A673 (cell line): ENCODE measurements at regions not wholly inside any gene's neighbourhood (a gene's known extent, or its start where the extent isn't known, plus 50 kb on each side); places are given as distances from the start of the nearest gene placed in this dataset.

Source experiments
- BruUV-seq: library from RNA; stranded (reverse); fragments of 400-500 nt; replicated peaks from 2 replicates; lab custom pipeline; 2021; lab: Mats Ljungman, UMichigan
- CTCF ChIA-PET: fragments of 300-600 bp; sonication (Branson Sonifier 250); formaldehyde crosslinking; loops from one replicate; lab custom pipeline; 2022; ENCODE audit warnings: antibody characterized with exemption; lab: Charles Lee
- POLR2A ChIA-PET: fragments of 300-600 bp; sonication (Branson Sonifier 250); formaldehyde crosslinking; loops from one replicate; lab custom pipeline; 2022; ENCODE audit warnings: antibody characterized with exemption; ENCODE audit not compliant: low non-redundant PET; lab: Charles Lee
- DNase-seq: peaks from one replicate; pipeline ENCODE4 v3.0.0-alpha.2; 2015; ENCODE audit warnings: low spot score
- H3K27ac ChIP-seq: fragments of 200-600 bp; sonication (generic); 2 replicates; pipeline ENCODE4 v1.5.1; 2016; ENCODE audit warnings: mixed run types, low read depth, mild to moderate bottlenecking, mixed read lengths, antibody characterized with exemption, low read length; ENCODE audit not compliant: poor library complexity, severe bottlenecking
- H3K27me3 ChIP-seq: fragments of 200-600 bp; sonication (generic); replicated peaks from 2 replicates; pipeline ENCODE4 v1.6.1; 2017; ENCODE audit warnings: mixed run types, low read depth, mild to moderate bottlenecking, mixed read lengths, antibody characterized with exemption, low read length; ENCODE audit not compliant: insufficient read depth, poor library complexity
- H3K36me3 ChIP-seq: fragments of 200-600 bp; sonication (generic); 2 replicates; pipeline ENCODE4 v1.6.1; 2016; ENCODE audit warnings: mixed run types, mild to moderate bottlenecking, mixed read lengths, antibody characterized with exemption, low read length; ENCODE audit not compliant: insufficient read depth, poor library complexity, severe bottlenecking
- H3K4me1 ChIP-seq: fragments of 200-600 bp; sonication (generic); 2 replicates; pipeline ENCODE4 v1.6.1; 2017; ENCODE audit warnings: mixed run types, mild to moderate bottlenecking, mixed read lengths, antibody characterized with exemption, low read length; ENCODE audit not compliant: insufficient read depth, poor library complexity, severe bottlenecking
- H3K4me3 ChIP-seq: fragments of 200-600 bp; sonication (generic); 2 replicates; pipeline ENCODE4 v1.5.1; 2016; ENCODE audit warnings: low read depth, mixed run types, mild to moderate bottlenecking, mixed read lengths, low read length; ENCODE audit not compliant: poor library complexity, severe bottlenecking
- H3K9me3 ChIP-seq: fragments of 200-600 bp; sonication (generic); 2 replicates; pipeline ENCODE4 v1.6.1; 2016; ENCODE audit warnings: mixed run types, low read depth, mild to moderate bottlenecking, mixed read lengths, antibody characterized with exemption, low read length; ENCODE audit not compliant: poor library complexity, severe bottlenecking
- CTCF ChIP-seq: fragments of 300-800, 200-600 bp; sonication (generic); conservative IDR thresholded peaks from 2 replicates; pipeline ENCODE4 v1.5.1; 2017; ENCODE audit warnings: low read depth, mild to moderate bottlenecking, antibody characterized with exemption, low read length, moderate library complexity, mixed read lengths
- EZH2 ChIP-seq: fragments of 200-600 bp; sonication (generic); IDR thresholded peaks from 2 replicates; pipeline ENCODE4 v1.6.1; 2017; ENCODE audit warnings: borderline replicate concordance, low read depth, mild to moderate bottlenecking, mixed read lengths, antibody characterized with exemption, low read length; ENCODE audit not compliant: poor library complexity, severe bottlenecking
- intact Hi-C: fragments of 100-400 bp; cut with micrococcal nuclease; formaldehyde crosslinking; loops from one replicate; pipeline ENCODE4 v1.10.0; 2022; ENCODE audit not compliant: unreplicated experiment

- no peaks in the 10 kb centered on the region for H3K36me3 ChIP-seq
- intact Hi-C loops: no loop called here
- H3K9me3 ChIP-seq: no peaks in the 10 kb centered on the region
- no peak for TF ChIP-seq CTCF
- no peak for TF ChIP-seq EZH2
- DNase-seq: no peak
- peaks cover 4% of the 10 kb centered on the region for H3K27me3 ChIP-seq
- BruUV-seq: no TSS peak
- H3K4me1 ChIP-seq: no peaks in the 10 kb centered on the region
- H3K4me3 ChIP-seq: no peak overlapping the region
- CTCF ChIA-PET: no interaction called here
- POLR2A ChIA-PET: no interaction called here
- H3K27ac ChIP-seq: no peak overlapping the region
These were observed 272.5 kb upstream of the RUNX1 start for GRCh38 chr21:35321322-35322200.

GRCh38 chr21:35319684-35320283, 270.7 kb upstream of the RUNX1 start:
- H3K4me3 ChIP-seq: no peak overlapping the region
- BruUV-seq: no TSS peak
- no peak overlapping the region for H3K27ac ChIP-seq
- H3K36me3 ChIP-seq: no peaks in the 10 kb centered on the region
- POLR2A ChIA-PET: no interaction called here
- intact Hi-C loops: no loop called here
- DNase-seq: no peak
- CTCF ChIA-PET: no interaction called here
- H3K4me1 ChIP-seq: no peaks in the 10 kb centered on the region
- H3K9me3 ChIP-seq: no peaks in the 10 kb centered on the region
- H3K27me3 ChIP-seq: peaks cover 4% of the 10 kb centered on the region
- TF ChIP-seq CTCF: no peak
- no peak for TF ChIP-seq EZH2

- TF ChIP-seq EZH2 (no peak), CTCF (no peak)
- Histone ChIP-seq H3K27ac (no peak overlapping the region), H3K27me3 (no peaks in the 10 kb centered on the region), H3K36me3 (no peaks in the 10 kb centered on the region), H3K4me3 (no peak overlapping the region), H3K4me1 (no peaks in the 10 kb centered on the region), H3K9me3 (no peaks in the 10 kb centered on the region)
- BruUV-seq: no TSS peak
- intact Hi-C loops: no loop called here
- DNase-seq: no peak
- POLR2A ChIA-PET: no interaction called here
- CTCF ChIA-PET: no interaction called here
These were observed 267.8 kb upstream of the RUNX1 start for GRCh38 chr21:35316933-35317332.
